C1 segment of cervical spinal cord (tissue), 14 donors: ENCODE measurements at regions not wholly inside any gene's neighbourhood (a gene's known extent, or its start where the extent isn't known, plus 50 kb on each side); places are given as distances from the start of the nearest gene placed in this dataset.

Source experiments
- DNase-seq, 14 donors: peaks; one replicate each; lab custom pipeline; 2025; lab: John Stamatoyannopoulos, UW

- peak in 1 of 14 donors; percentile 5 for DNase-seq
Measured at GRCh38 chr7:95718577-95719410, 53.6 kb upstream of the DYNC1I1 start.

- no peak for DNase-seq
Measured at GRCh38 chr7:95716357-95717122, 55.8 kb upstream of the DYNC1I1 start.

GRCh38 chr7:95715274-95715673 lies 57.1 kb upstream of the DYNC1I1 start:
- DNase-seq, result no peak

GRCh38 chr7:95710711-95711110 lies 61.6 kb upstream of the DYNC1I1 start:
- no peak for DNase-seq

GRCh38 chr7:95700917-95701316 lies 71.4 kb upstream of the DYNC1I1 start:
- DNase-seq, result no peak

GRCh38 chr7:95694334-95694733 lies 78.0 kb upstream of the DYNC1I1 start:
- DNase-seq, result no peak

- no peak for DNase-seq
Measured at GRCh38 chr7:95693551-95694333, 78.6 kb upstream of the DYNC1I1 start.

GRCh38 chr7:95691464-95691863 lies 80.9 kb upstream of the DYNC1I1 start:
- no peak for DNase-seq

- DNase-seq, result peak in 5 of 14 donors; percentile 3 to 54 (median 18)
Measured at GRCh38 chr7:95690367-95690947, 81.9 kb upstream of the DYNC1I1 start.

GRCh38 chr7:95688931-95689495 lies 83.3 kb upstream of the DYNC1I1 start:
- DNase-seq, result peak in 3 of 14 donors; percentile 7 to 79 (median 7)

GRCh38 chr7:95687759-95688343 lies 84.5 kb upstream of the DYNC1I1 start:
- DNase-seq, result peak in 5 of 14 donors; percentile 3 to 49 (median 16)

- DNase-seq, result peak in 9 of 14 donors; percentile 7 to 44 (median 17)
Measured at GRCh38 chr7:95686109-95686508, 86.2 kb upstream of the DYNC1I1 start.

GRCh38 chr7:95684505-95684904 lies 87.8 kb upstream of the DYNC1I1 start:
- DNase-seq, result no peak

- DNase-seq, result peak in 1 of 14 donors; percentile 11
Measured at GRCh38 chr7:95684037-95684436, 87.7 kb upstream of the PDK4 start.

- DNase-seq, result no peak
Measured at GRCh38 chr7:95682913-95683312, 86.6 kb upstream of the PDK4 start.

GRCh38 chr7:95676691-95677090 lies 80.4 kb upstream of the PDK4 start:
- DNase-seq, result no peak

GRCh38 chr7:95675632-95676031 lies 79.3 kb upstream of the PDK4 start:
- no peak for DNase-seq

GRCh38 chr7:95675016-95675415 lies 78.7 kb upstream of the PDK4 start:
- no peak for DNase-seq

GRCh38 chr7:95674101-95674500 lies 77.8 kb upstream of the PDK4 start:
- DNase-seq, result no peak

GRCh38 chr7:95672434-95672833 lies 76.1 kb upstream of the PDK4 start:
- DNase-seq, result no peak

- no peak for DNase-seq
Measured at GRCh38 chr7:95669513-95669912, 73.2 kb upstream of the PDK4 start.
